ENCODE measurements at regions not wholly inside any gene's neighbourhood (a gene's known extent, or its start where the extent isn't known, plus 50 kb on each side); places are given as distances from the start of the nearest gene placed in this dataset.
A peak's percentile ranks its signal among the peaks of the same experiment; 100 is the strongest.
"Not testable (repeated sequence)": the region's sequence is repeated elsewhere in the genome, so short reads cannot be mapped to it uniquely, and the experiment has no call there.

- no peak for DNase-seq (ENCODE audit: low read depth in 2 of 2)
These were observed 185.4 kb upstream of the B3GAT1 start for GRCh38 chr11:134597452-134597851.

GRCh38 chr11:134596404-134596803, 184.4 kb upstream of the B3GAT1 start:
- DNase-seq (ENCODE audit: low read depth in 2 of 2): no peak

- DNase-seq (ENCODE audit: low read depth in 2 of 2): peak; percentile 51 to 54
These were observed 180.4 kb upstream of the B3GAT1 start for GRCh38 chr11:134592391-134592990.

DNA sequence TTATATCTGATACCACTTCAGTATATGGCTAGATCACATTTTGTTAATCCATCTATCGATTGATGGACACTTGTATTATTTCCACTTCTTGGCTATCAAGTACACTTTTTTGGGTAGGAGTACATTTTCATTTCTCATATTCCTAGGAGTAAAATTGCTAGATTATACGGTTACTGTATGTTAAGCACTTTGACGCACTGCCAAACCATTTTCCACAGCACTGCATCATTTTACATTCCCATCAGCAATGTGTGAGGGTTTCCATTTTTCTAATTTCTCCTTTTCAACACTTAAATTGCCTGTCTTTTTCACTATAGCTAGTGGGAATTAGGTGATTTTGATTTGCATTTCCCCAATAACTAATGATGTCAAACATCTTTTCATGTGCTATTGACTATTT, 179.3 kb upstream of the B3GAT1 start:
- DNase-seq (ENCODE audit: low read depth in 2 of 2): no peak

DNA sequence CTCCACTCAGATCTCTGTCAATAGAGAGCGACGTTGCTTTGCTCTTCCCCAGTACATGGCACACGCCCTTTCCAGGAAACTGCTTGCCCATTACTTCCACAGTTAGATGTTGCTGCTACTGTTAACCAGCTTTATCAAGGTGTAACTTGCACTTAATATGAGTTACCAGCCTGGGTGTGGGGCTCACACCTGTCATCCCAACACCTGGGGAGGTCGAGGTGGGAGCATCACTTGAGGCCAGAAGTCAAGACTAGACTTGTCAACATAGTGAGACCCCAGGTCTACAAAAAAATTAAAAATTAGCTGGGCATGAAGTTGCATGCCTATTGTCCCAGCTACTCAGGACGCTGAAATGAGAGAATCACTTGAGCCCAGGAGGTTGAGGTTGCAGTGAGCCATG, 177.1 kb upstream of the B3GAT1 start:
- DNase-seq (ENCODE audit: low read depth in 2 of 2): no peak

DNA sequence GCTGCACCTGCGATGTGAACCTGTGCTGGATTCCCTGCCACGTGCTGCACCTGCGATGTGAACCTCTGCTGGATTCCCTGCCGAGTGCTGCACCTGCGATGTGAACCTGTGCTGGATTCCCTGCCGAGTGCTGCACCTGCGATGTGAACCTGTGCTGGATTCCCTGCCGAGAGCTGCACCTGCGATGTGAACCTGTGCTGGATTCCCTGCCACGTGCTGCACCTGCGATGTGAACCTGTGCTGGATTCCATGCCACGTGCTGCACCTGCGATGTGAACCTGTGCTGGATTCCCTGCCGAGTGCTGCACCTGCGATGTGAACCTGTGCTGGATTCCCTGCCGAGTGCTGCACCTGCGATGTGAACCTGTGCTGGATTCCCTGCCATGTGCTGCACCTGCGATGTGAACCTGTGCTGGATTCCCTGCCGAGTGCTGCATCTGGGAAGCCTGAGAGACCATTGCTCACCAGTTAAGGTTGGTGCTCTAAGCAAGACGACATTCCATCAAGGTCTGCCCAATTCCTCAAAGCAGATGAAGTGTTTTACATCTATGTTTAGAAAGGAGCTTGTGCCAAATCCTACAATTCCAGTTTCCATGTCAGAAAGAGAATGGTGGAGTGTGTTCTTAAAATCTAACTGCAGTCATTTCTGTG, 176.5 kb upstream of the B3GAT1 start:
- not testable (repeated sequence) for DNase-seq (ENCODE audit: low read depth in 2 of 2)

DNA sequence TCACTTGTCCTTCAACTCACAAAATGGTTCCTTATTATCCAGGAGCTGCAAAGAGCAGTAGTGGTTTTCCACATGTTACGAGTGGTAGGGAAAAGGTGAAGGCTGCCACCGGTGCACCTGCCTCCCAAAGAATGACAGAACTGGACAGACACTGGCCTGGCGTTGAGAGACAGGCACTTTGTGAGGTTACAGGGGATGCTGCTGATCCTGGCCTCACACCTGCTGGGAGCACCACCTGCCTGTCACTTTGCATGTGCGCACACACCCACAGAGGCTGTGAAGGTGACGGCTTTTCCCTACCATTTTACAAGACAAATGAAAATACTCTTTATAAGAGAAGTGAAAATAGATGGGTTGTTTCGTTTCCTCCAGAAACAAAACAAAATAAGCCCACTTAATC, 175.3 kb upstream of the B3GAT1 start:
- no peak for DNase-seq (ENCODE audit: low read depth in 2 of 2)

DNA sequence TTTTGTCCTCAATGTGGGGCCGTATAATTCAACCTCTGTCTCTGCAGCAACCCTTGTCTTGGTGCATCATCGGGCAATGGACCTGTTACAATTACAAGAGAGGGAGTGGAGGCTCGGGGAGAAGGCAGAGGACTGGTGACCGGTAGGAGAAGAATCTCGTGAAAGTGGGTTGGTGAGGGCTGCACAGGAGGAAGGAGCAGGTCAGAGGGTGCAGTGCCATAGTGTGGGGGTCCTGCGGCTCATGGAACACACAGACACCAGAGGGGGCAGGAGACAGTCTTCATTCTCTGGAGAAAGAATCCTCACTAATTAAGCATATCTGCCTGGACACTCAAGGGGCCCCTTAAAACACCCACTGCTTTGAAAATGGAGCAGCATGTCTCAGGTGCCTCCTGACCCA, 174.7 kb upstream of the B3GAT1 start:
- DNase-seq (ENCODE audit: low read depth in 2 of 2): no peak

- no peak for DNase-seq (ENCODE audit: low read depth in 2 of 2)
These were observed 173.9 kb upstream of the B3GAT1 start for GRCh38 chr11:134585666-134586610.

GRCh38 chr11:134584706-134585445, 172.8 kb upstream of the B3GAT1 start:
- DNase-seq (ENCODE audit: low read depth in 2 of 2): no peak

- DNase-seq (ENCODE audit: low read depth in 2 of 2): no peak
These were observed 172.0 kb upstream of the B3GAT1 start for GRCh38 chr11:134584001-134584561.

DNA sequence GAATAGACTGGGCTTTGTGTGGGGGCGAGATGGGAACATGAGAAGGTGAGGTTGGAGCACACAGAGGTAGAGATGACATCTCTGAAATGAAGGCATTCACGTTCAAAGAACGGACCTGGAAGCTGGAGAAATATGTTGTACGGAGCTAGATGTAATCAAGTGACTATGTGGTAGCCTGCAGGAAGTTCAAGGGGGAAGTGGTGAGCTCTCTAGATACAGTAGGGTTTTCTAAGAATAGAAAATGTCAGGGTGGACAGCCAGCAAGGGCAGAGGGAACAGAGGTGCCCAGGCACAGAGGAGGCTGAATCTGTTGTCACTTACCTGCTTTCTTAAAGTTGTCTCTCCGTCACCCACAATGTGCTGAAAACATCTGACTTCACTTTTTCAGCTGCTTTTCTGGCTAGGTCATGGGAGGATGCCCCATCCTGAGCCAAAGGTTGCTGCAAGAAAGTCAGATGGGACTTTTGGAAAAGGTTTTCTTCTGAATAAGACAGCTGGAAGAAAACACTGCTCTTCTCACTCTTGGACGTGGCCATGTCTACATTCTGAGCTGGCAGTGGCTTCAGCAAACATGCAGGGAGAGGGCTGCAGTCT, 171.5 kb upstream of the B3GAT1 start:
- no peak for DNase-seq (ENCODE audit: low read depth in 2 of 2)

GRCh38 chr11:134582770-134583095, 170.7 kb upstream of the B3GAT1 start:
- no peak for DNase-seq (ENCODE audit: low read depth in 2 of 2)

- DNase-seq (ENCODE audit: low read depth in 2 of 2): no peak
These were observed 170.1 kb upstream of the B3GAT1 start for GRCh38 chr11:134581966-134582769.

GRCh38 chr11:134581121-134581626, 169.1 kb upstream of the B3GAT1 start:
- no peak for DNase-seq (ENCODE audit: low read depth in 2 of 2)

DNA sequence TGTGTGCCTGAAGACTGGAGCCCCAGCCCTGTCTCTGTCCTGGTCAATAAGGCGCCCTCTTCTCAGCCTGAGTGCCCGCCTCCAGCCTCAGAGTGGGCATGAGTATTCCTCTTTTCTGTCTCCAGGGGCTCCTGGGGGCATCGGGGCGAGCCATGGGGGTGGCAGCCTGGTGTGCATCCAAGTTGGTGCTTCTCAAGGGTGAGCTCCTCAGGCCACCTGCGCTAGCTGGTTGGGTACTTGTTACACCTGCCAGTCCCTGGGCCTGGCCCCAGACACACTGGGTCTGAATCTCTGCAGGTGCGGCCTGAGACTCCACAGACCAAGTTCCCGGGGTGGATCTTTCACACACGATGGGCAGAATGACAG, 168.6 kb upstream of the B3GAT1 start:
- DNase-seq (ENCODE audit: low read depth in 2 of 2): no peak

DNA sequence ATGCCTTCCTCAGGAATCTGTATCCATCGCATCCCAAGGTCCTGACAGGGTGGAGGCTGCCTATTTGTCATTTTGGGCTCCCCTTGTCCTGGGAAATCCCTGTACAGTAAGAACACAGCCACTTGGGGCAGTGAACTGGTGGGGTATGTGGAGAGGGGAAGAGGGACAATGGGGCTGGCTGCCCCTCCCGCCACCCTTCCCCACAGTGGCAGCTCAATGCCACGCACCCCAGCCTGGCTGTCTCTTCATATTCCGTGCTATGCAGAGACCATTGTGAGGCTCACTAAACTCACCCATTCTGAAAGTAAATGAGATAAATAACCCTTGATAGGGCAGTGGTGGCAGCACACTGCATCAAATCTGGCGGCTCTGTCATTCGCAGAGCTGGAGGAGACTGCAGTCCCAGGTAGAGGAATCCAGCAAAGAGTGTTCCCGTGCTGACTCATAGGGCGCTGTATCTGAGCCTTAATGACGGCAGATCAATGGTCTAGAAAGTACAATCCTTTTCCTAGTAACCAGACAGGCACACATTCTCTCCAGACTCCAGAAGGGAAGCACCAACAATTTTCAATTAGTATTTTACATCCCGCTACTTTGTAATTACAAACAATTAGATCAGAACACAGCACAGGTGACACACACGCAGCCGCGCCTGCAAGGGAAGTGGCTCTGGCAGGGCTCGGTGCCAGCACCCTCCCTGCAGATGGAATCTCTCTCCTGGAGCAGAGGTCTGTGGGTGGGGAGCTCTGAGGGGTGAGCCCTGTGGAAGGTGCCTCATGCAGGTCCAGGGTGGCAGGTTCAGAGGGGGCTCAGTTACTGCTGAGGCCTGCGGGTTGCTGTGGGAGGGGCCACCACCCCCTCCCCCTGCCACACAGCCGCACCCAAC, 167.9 kb upstream of the B3GAT1 start:
- DNase-seq (ENCODE audit: low read depth in 2 of 2): no peak

DNA sequence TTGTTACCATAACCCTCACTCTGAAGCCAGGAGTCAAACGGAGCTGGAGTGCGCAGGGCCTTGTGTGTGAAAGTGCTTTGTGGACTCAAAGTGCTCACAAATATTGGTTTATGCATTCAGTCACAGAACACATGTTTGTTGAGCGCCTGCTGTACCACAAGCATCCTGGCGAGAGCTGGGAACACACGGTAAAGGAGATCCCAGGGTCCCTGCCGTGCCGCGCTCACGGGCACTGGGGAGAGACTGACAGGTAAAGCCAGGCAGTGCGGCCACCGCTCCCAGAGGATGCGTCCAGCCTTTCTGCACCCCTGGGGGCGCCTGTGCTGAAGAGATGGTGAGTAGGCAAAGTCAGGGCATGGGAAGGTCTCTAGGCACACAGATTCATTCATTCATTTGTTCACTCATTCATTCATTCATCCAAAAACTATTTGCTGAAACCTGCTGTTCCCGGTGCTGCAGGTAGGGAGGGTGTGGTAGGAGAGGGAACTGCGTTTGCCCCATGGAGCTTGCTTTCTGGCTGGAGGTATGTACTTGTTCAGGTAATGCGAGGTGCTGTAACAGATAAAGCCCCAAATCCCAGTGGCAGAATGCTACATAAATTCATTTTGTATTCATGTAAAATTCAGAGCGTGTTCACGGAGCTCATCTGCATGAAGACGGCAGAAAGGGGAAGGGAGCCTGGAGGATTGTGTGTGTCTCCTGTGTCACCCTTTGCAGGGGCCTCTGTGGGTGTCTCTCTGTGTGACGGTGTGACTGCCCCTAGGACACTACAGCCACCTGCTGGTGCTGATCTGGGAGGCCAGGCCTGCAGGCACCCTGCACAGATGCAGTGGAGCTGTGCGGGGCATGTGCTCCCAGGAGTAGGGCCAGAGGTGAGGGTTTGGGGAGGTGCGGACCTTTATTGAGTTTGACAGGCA, 167.0 kb upstream of the B3GAT1 start:
- no peak for DNase-seq (ENCODE audit: low read depth in 2 of 2)
